GM19328 (cell line): ENCODE measurements at regions not wholly inside any gene's neighbourhood (a gene's known extent, or its start where the extent isn't known, plus 50 kb on each side); places are given as distances from the start of the nearest gene placed in this dataset.

ENCODE experiments used
- ATAC-seq: cut with Tn5 transposase; IDR thresholded peaks from one replicate; pipeline ENCODE4 v1.9.1; 2021; ENCODE audit warnings: mild to moderate bottlenecking, moderate library complexity; ENCODE audit not compliant: unreplicated experiment

- ATAC-seq: no peak
Measured at GRCh38 chr2:831622-832021, 119.0 kb upstream of the SNTG2 start.

DNA sequence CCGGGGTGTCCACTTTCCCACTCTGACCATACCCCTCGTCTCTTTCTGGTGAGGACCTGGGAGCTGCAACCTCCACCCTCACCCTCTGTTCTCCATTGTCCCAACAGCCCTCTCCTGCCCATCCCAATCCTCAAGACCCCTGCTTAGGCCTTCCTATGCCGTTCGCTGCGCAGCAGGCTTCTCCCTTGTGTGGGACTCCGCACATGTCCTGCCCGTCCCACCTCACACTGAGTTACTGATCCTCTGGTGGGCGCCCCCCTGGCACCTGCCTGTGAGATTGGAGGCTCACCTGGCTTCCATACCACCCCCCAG is 119.5 kb upstream of the SNTG2 start:
- no peak for ATAC-seq

GRCh38 chr2:830419-831224 is 120.0 kb upstream of the SNTG2 start:
- no peak for ATAC-seq

GRCh38 chr2:829047-829446 is 121.6 kb upstream of the SNTG2 start:
- no peak for ATAC-seq

DNA sequence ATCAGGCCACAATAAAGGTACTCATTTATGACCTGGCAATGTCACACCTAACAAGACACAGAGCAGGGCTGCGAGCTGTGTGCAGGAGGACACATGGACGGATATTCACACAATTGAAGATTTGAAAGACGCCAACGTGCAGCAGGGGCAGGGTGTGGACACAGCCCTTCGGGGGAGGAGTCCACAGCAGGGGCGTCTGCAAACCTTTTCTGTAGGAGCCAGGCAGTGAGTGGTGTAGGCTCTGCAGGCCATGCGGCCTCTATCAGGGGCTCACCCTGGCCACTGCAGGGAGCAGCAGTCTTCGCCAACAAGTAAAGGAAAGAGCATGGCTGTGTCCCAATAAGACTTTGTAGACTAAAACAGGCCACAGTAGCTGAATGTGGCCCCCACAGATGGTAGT is 125.7 kb upstream of the SNTG2 start:
- no peak for ATAC-seq

DNA sequence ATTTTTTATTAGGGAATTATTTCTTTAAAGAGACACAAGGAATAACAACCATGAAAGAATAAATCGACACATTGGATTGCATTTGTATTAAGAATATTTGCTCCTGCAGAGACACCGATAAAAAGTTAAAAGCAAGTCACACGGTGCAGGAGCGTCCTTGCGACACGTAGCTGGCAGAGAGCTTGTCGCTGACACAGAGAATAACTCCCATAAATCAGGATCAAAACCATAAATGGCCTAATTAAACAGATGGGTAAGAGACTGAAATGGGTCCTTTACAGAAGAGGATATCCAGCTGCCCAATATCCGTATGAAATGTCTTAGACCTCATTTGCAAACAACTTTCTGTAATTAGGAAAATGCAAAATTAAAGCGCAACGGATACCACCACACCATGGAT is 126.1 kb upstream of the SNTG2 start:
- ATAC-seq: no peak

GRCh38 chr2:821546-821945 is 129.1 kb upstream of the SNTG2 start:
- no peak for ATAC-seq

- no peak for ATAC-seq
Measured at GRCh38 chr2:819601-820000, 131.0 kb upstream of the SNTG2 start.

DNA sequence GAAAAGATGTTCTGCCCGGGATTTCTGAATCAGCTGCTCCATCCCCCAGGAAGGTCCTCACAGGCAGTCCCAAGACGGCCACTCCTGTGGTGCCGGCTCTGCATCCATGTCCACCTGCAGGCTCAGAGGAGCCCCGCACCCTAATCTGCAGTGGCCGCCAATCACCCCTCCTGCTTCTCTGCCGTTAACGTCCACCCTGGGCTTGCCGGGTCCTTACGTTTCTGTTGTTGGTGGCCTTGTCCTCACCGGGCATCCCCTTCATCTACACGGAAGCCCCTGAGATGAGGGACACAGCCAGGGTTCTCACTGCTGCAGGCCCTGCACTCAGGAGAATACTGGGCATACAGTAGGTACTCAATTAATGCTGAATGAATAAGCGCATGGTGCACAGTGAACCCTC is 131.5 kb upstream of the SNTG2 start:
- ATAC-seq: no peak

GRCh38 chr2:817336-818015 is 133.2 kb upstream of the SNTG2 start:
- ATAC-seq: no peak

- no peak for ATAC-seq
Measured at GRCh38 chr2:816278-816677, 134.4 kb upstream of the SNTG2 start.

- ATAC-seq: no peak
Measured at GRCh38 chr2:810397-810796, 133.2 kb upstream of the TMEM18 start.

- no peak for ATAC-seq
Measured at GRCh38 chr2:807300-807699, 130.1 kb upstream of the TMEM18 start.

DNA sequence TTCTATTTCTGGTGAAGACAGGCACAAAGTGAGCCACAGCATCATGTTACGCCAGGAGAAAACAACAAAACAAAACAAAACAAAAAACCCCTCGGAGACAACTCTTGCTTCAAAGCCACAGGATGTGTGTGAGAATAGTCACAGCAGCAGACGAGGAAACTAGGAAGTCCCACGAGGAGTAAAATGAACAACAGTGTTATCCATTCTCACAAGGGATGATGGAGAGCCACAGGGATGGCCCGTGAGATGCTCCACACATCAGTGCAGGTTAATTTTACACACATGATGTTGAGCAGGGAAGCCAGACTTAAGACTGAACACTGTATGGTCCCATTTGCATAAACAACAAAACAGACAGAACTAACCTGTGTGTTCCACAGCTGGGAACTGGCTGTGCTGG is 128.5 kb upstream of the TMEM18 start:
- ATAC-seq: no peak

DNA sequence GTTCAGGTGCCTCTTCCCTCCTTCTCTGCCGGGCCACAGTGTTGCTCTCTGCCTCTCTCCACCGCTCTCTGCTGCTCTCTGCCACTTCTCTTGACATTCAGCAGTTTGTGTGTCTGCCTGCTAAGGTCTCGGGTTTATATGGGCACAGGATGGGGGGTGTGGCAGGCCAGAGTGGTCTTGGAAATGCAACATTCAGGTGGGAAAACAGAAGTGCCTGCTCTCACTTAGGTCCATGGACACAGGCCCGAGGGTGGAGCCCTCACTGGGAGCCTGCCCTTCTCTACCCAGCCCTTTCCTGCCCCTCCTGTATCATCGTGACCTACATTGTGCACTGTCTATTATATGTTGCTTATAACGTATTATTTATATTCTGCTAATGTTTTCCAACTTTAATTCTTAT is 120.8 kb upstream of the TMEM18 start:
- no peak for ATAC-seq

DNA sequence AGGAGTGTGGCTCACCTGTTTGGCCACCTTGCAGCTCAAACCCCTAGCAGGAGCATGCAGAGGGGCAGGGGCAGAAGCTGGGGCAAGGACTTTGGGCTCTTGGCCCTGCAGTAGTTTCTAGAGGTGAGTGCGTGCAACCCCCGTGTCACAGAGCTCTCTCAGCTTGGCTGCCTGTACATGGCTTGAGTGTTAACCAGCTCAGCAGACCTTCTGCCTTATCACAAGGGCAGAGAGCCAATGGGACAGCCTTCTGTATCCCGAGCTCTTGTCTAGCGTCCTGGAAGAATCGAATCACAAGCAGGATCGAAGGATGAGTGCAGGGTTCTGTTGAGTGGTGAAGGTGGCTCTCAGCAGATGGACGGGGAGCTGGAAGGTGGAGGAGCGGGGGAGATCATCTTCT is 120.3 kb upstream of the TMEM18 start:
- ATAC-seq: no peak

DNA sequence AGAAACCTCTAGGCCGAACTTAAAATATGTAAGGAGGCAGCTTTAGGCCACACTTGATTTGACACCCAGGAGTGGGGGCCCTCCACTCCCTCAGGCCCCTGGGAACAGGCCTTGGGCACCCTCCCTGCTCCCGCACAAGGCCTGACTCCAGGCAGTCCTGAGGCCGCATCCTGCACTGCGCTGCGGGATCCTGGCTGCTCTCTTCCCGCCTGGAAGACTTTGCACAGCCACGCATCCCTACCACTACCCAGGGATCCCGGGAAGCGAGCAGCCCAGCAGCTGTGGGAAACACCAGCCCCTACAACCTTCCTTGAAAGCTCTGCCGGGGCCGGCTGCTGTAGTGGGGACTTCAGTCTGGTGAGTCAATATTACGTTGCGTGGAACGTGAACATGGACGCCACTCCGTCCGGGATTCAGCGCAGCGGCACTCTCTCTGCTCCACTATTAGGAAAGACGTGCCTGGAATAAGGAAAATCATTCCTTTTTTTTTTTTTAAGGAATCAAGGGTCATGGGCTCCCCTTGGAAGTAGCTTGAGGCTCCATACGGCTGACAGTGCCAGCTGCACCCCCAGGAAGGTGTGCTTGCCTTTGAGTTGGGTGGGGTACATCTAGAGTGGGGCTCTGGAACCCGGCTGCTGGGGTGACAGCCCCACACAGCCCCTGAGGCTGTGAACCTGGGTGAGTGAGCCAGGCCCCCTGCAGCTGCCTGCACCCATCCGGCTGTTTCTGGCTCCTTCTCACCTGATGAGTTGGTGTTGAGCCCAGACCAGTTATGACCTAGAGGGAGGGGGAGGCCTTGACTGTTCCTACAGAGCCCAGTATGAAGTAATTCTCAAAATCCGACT is 119.2 kb upstream of the TMEM18 start:
- ATAC-seq: no peak

- no peak for ATAC-seq
Measured at GRCh38 chr2:795531-796041, 118.4 kb upstream of the TMEM18 start.

- ATAC-seq: no peak
Measured at GRCh38 chr2:794554-795241, 117.5 kb upstream of the TMEM18 start.

GRCh38 chr2:793236-793635 is 116.0 kb upstream of the TMEM18 start:
- no peak for ATAC-seq

DNA sequence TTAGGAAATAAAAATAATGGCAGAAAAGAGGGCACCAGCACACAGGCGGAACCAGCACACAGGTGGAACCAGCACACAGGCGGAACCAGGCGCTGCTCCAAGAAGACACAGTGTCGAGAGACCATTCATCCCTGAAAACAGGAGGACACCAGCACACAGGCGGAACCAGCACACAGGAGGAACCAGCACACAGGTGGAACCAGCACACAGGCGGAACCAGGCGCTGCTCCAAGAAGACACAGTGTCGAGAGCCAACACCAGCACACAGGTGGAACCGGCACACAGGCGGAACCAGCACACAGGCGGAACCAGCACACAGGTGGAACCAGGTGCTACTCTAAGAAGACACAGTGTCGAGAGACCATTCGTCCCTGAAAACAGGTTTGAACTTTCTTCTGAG is 115.5 kb upstream of the TMEM18 start:
- no peak for ATAC-seq
